Osteocyte (in vitro differentiated cells): ENCODE measurements at regions not wholly inside any gene's neighbourhood (a gene's known extent, or its start where the extent isn't known, plus 50 kb on each side); places are given as distances from the start of the nearest gene placed in this dataset.

ENCODE experiments used
- DNase-seq: peaks from one replicate; pipeline ENCODE4 v3.0.0; 2021; ENCODE audit warnings: mixed read lengths; ENCODE audit not compliant: unreplicated experiment; ENCODE audit errors: extremely low spot score
- H3K27ac Mint-ChIP-seq: one replicate; pipeline ENCODE4 v1.8.0; 2021; ENCODE audit warnings: mild to moderate bottlenecking, mixed read lengths; ENCODE audit not compliant: unreplicated experiment
- H3K27me3 Mint-ChIP-seq: one replicate; pipeline ENCODE4 v1.8.0; 2021; ENCODE audit warnings: mixed read lengths; ENCODE audit not compliant: unreplicated experiment
- H3K36me3 Mint-ChIP-seq: one replicate; pipeline ENCODE4 v1.8.0; 2021; ENCODE audit warnings: mixed read lengths; ENCODE audit not compliant: unreplicated experiment
- H3K4me1 Mint-ChIP-seq: one replicate; pipeline ENCODE4 v1.8.0; 2021; ENCODE audit warnings: mixed read lengths; ENCODE audit not compliant: unreplicated experiment
- H3K4me3 Mint-ChIP-seq: one replicate; pipeline ENCODE4 v1.8.0; 2021; ENCODE audit warnings: mild to moderate bottlenecking, moderate library complexity, mixed read lengths; ENCODE audit not compliant: unreplicated experiment
- H3K9me3 Mint-ChIP-seq: one replicate; pipeline ENCODE4 v1.8.0; 2021; ENCODE audit warnings: mixed read lengths; ENCODE audit not compliant: unreplicated experiment
- CTCF ChIP-seq: fragments of 200-600 bp; sonication (generic); IDR thresholded peaks from 2 replicates; pipeline ENCODE4 v1.5.0; 2021; ENCODE audit warnings: antibody characterized with exemption, mild to moderate bottlenecking, moderate library complexity

GRCh38 chr18:41814651-41815050 is 140.4 kb upstream of the PIK3C3 start:
- no peaks in the 10 kb centered on the region for H3K9me3 Mint-ChIP-seq
- no peak overlapping the region for H3K4me3 Mint-ChIP-seq
- no peaks in the 10 kb centered on the region for H3K4me1 Mint-ChIP-seq
- H3K36me3 Mint-ChIP-seq, result no peaks in the 10 kb centered on the region
- peaks cover 12% of the 10 kb centered on the region for H3K27me3 Mint-ChIP-seq
- DNase-seq, result no peak
- H3K27ac Mint-ChIP-seq, result no peak overlapping the region
- TF ChIP-seq CTCF, result no peak

GRCh38 chr18:41809652-41810051 is 145.4 kb upstream of the PIK3C3 start:
- Mint-ChIP-seq H3K4me1 (no peaks in the 10 kb centered on the region), H3K4me3 (no peak overlapping the region), H3K9me3 (no peaks in the 10 kb centered on the region), H3K27ac (no peak overlapping the region), H3K36me3 (no peaks in the 10 kb centered on the region), H3K27me3 (peaks cover 25% of the 10 kb centered on the region)
- DNase-seq, result no peak
- no peak for TF ChIP-seq CTCF

- no peak overlapping the region for H3K27ac Mint-ChIP-seq
Observed at GRCh38 chr18:41805341-41805740, 149.7 kb upstream of the PIK3C3 start.

GRCh38 chr18:41798879-41799278 is 156.2 kb upstream of the PIK3C3 start:
- no peak overlapping the region for H3K4me3 Mint-ChIP-seq
- H3K27ac Mint-ChIP-seq, result no peak overlapping the region
- no peaks in the 10 kb centered on the region for H3K4me1 Mint-ChIP-seq
- H3K9me3 Mint-ChIP-seq, result no peaks in the 10 kb centered on the region
- DNase-seq, result no peak
- no peak for TF ChIP-seq CTCF
- H3K36me3 Mint-ChIP-seq, result no peaks in the 10 kb centered on the region
- H3K27me3 Mint-ChIP-seq, result peaks cover 24% of the 10 kb centered on the region

More at GRCh38 chr18:41805341-41805740, 149.7 kb upstream of the PIK3C3 start:
- Mint-ChIP-seq H3K4me3 (no peak overlapping the region), H3K27me3 (peaks cover 43% of the 10 kb centered on the region), H3K9me3 (no peaks in the 10 kb centered on the region), H3K4me1 (no peaks in the 10 kb centered on the region), H3K36me3 (no peaks in the 10 kb centered on the region)
- no peak for TF ChIP-seq CTCF
- DNase-seq, result no peak

- no peaks in the 10 kb centered on the region for H3K4me1 Mint-ChIP-seq
- no peak for DNase-seq
- peaks cover 16% of the 10 kb centered on the region for H3K27me3 Mint-ChIP-seq
- no peak for TF ChIP-seq CTCF
- H3K4me3 Mint-ChIP-seq, result no peak overlapping the region
- no peaks in the 10 kb centered on the region for H3K9me3 Mint-ChIP-seq
- H3K36me3 Mint-ChIP-seq, result no peaks in the 10 kb centered on the region
- no peak overlapping the region for H3K27ac Mint-ChIP-seq
Observed at GRCh38 chr18:41790687-41791086, 164.3 kb upstream of the PIK3C3 start.
